ENCODE measurements at regions not wholly inside any gene's neighbourhood (a gene's known extent, or its start where the extent isn't known, plus 50 kb on each side); places are given as distances from the start of the nearest gene placed in this dataset.

GRCh38 chr12:115074617-115075016 lies 390.6 kb upstream of the TBX3 start:
- Histone ChIP-seq H3K4me1 (ENCODE audit: control insufficient read depth in 1 of 2, insufficient read depth in 2 of 2, low read length in 2 of 2) (no peaks in the 10 kb centered on the region), H3K27me3 (ENCODE audit: control insufficient read depth in 2 of 2, insufficient read depth in 2 of 2, low read length in 2 of 2) (no peaks in the 10 kb centered on the region), H3K4me3 (replicated peaks in 1 of 3; ENCODE audit: low read depth in 2 of 3, low read length in 3 of 3) (no peak overlapping the region), H3K27ac (ENCODE audit: low read depth in 1 of 2, low read length in 2 of 2) (no peak overlapping the region), H3K36me3 (replicated peaks in 1 of 2; ENCODE audit: control insufficient read depth in 1 of 2, insufficient read depth in 2 of 2, low read length in 2 of 2) (no peaks in the 10 kb centered on the region), H4K20me1 (ENCODE audit: insufficient read depth, low read length) (no peaks in the 10 kb centered on the region), H2AFZ (ENCODE audit: insufficient read depth, low read depth, low read length, poor library complexity, severe bottlenecking) (no peak overlapping the region), H3K4me2 (replicated peaks; ENCODE audit: extremely low read depth, low read length, poor library complexity, severe bottlenecking) (no peak overlapping the region), H3K79me2 (ENCODE audit: insufficient read depth, low read length) (no peaks in the 10 kb centered on the region), H3K9me3 (replicated peaks in 1 of 2; ENCODE audit: control insufficient read depth in 1 of 2, insufficient read depth in 1 of 2, low read length in 2 of 2) (no peaks in the 10 kb centered on the region), H3K9ac (ENCODE audit: insufficient read depth, low read length, poor library complexity, severe bottlenecking) (no peak overlapping the region)
- intact Hi-C loops (cut with micrococcal nuclease) = no loop called here
- H3K9me3 Mint-ChIP-seq = peaks cover 0 to 11% (median 4%) of the 10 kb centered on the region in 7 donors
- no peak overlapping the region for H3K27ac Mint-ChIP-seq
- 50% methylated on average over 3 of the region's 5 CpGs for WGBS (ENCODE audit: insufficient coverage)
- peaks cover 0 to 3% (median 3%) of the 10 kb centered on the region in 3 donors for H3K27me3 Mint-ChIP-seq (ENCODE audit: low read depth in 3 of 3)
- no peak overlapping the region for H3K4me3 Mint-ChIP-seq
- no peaks in the 10 kb centered on the region for H3K36me3 Mint-ChIP-seq
- no peak for DNase-seq
- no peaks in the 10 kb centered on the region for H3K4me1 Mint-ChIP-seq
- no peak for TF ChIP-seq CTCF (IDR thresholded peaks at IDR 0.05)

GRCh38 chr12:115072712-115073111 lies 388.7 kb upstream of the TBX3 start:
- Histone ChIP-seq H3K4me2 (replicated peaks; ENCODE audit: extremely low read depth, low read length, poor library complexity, severe bottlenecking) (no peak overlapping the region), H3K27ac (ENCODE audit: low read depth in 1 of 2, low read length in 2 of 2) (no peak overlapping the region), H3K4me3 (replicated peaks in 1 of 3; ENCODE audit: low read depth in 2 of 3, low read length in 3 of 3) (no peak overlapping the region), H4K20me1 (ENCODE audit: insufficient read depth, low read length) (no peaks in the 10 kb centered on the region), H3K4me1 (ENCODE audit: control insufficient read depth in 1 of 2, insufficient read depth in 2 of 2, low read length in 2 of 2) (no peaks in the 10 kb centered on the region), H3K27me3 (ENCODE audit: control insufficient read depth in 2 of 2, insufficient read depth in 2 of 2, low read length in 2 of 2) (no peaks in the 10 kb centered on the region), H2AFZ (ENCODE audit: insufficient read depth, low read depth, low read length, poor library complexity, severe bottlenecking) (no peak overlapping the region), H3K79me2 (ENCODE audit: insufficient read depth, low read length) (no peaks in the 10 kb centered on the region), H3K9ac (ENCODE audit: insufficient read depth, low read length, poor library complexity, severe bottlenecking) (no peak overlapping the region), H3K36me3 (replicated peaks in 1 of 2; ENCODE audit: control insufficient read depth in 1 of 2, insufficient read depth in 2 of 2, low read length in 2 of 2) (no peaks in the 10 kb centered on the region), H3K9me3 (replicated peaks in 1 of 2; ENCODE audit: control insufficient read depth in 1 of 2, insufficient read depth in 1 of 2, low read length in 2 of 2) (no peaks in the 10 kb centered on the region)
- TF ChIP-seq CTCF (IDR thresholded peaks at IDR 0.05) = no peak
- Mint-ChIP-seq H3K27ac (no peak overlapping the region), H3K27me3 (ENCODE audit: low read depth in 3 of 3) (peaks cover 0 to 6% (median 3%) of the 10 kb centered on the region in 3 donors), H3K4me3 (no peak overlapping the region), H3K9me3 (peaks cover 0 to 9% (median 4%) of the 10 kb centered on the region in 7 donors), H3K4me1 (no peaks in the 10 kb centered on the region), H3K36me3 (no peaks in the 10 kb centered on the region)
- 38% methylated on average over 7 of the region's 10 CpGs for WGBS (ENCODE audit: insufficient coverage)
- intact Hi-C loops (cut with micrococcal nuclease) = no loop called here
- DNase-seq = no peak
